SK-N-SH treated with all-trans-retinoic acid at 6 μM for 48 hours (cell line): ENCODE measurements at regions not wholly inside any gene's neighbourhood (a gene's known extent, or its start where the extent isn't known, plus 50 kb on each side); places are given as distances from the start of the nearest gene placed in this dataset.

ENCODE experiments used
- ARNTL ChIP-seq: fragments of 450-650 bp; formaldehyde crosslinking; IDR thresholded peaks from 2 replicates; pipeline ENCODE4 v1.5.0; 2020; ENCODE audit warnings: low read depth, mild to moderate bottlenecking, moderate library complexity, borderline replicate concordance
- RARB ChIP-seq: fragments of 250-450 bp; sonication (Bioruptor Pico); IDR thresholded peaks from 2 replicates; pipeline ENCODE4 v1.8.0; 2021; ENCODE audit warnings: mild to moderate bottlenecking, moderate library complexity
- SNAI2 ChIP-seq: fragments of 250-450 bp; sonication (Bioruptor Pico); IDR thresholded peaks from 2 replicates; pipeline ENCODE4 v1.5.0; 2020; ENCODE audit warnings: mild to moderate bottlenecking, moderate library complexity
- TCF4 ChIP-seq: fragments of 250-450 bp; sonication (Bioruptor Pico); IDR thresholded peaks from 2 replicates; pipeline ENCODE4 v1.8.0; 2021; ENCODE audit warnings: mild to moderate bottlenecking, moderate library complexity, borderline replicate concordance
- TOX ChIP-seq: fragments of 250-450 bp; sonication (Bioruptor Pico); IDR thresholded peaks from 2 replicates; pipeline ENCODE4 v1.8.0; 2021; ENCODE audit warnings: mild to moderate bottlenecking, moderate library complexity, borderline replicate concordance
- ZFP3 ChIP-seq: fragments of 250-450 bp; sonication (Bioruptor Pico); IDR thresholded peaks from 2 replicates; pipeline ENCODE4 v1.5.0; 2020; ENCODE audit warnings: mild to moderate bottlenecking, moderate library complexity
- TF ChIP-seq, protein P1 (sequence below): fragments of 250-450 bp; sonication (Bioruptor Pico); IDR thresholded peaks from 2 replicates; pipeline ENCODE4 v1.5.1; 2021; ENCODE audit warnings: mild to moderate bottlenecking, moderate library complexity
- TF ChIP-seq, protein P2 (sequence below): fragments of 250-450 bp; sonication (Bioruptor Pico); IDR thresholded peaks from 2 replicates; pipeline ENCODE4 v1.5.1; 2020; ENCODE audit warnings: low read depth, mild to moderate bottlenecking, moderate library complexity
- TF ChIP-seq, protein P3 (sequence below): fragments of 250-450 bp; sonication (Bioruptor Pico); IDR thresholded peaks from 2 replicates; pipeline ENCODE4 v1.8.0; 2020; ENCODE audit warnings: mild to moderate bottlenecking, moderate library complexity, borderline replicate concordance

DNA sequence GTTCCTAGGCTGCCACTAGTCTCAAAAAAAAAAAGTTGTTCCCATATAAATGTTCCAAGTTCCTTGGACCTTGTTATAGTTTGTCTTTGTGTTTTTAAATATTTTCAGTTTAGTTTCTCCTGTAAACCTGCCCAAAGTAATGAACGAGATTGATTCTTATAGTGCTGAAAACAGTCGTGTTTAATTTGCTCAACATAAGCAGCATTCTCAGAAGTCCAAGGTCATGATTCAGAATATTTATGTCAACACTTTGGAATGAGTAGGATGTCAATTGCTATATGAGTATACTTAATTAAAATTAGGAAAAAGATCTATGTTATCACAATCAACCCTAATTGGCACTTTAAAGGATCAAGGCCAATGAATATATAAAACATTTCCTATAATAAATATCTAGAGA, 510.9 kb downstream of the PPP4R3C start:
- TF ChIP-seq RARB, result no peak
- no peak for TF ChIP-seq TCF4 (CRISPR knock-in tag)
- no peak for TF ChIP-seq ARNTL (CRISPR knock-in tag)
- no peak for TF ChIP-seq SNAI2 (CRISPR knock-in tag)
- TF ChIP-seq ZFP3, result no peak
- TF ChIP-seq, protein P1, sequence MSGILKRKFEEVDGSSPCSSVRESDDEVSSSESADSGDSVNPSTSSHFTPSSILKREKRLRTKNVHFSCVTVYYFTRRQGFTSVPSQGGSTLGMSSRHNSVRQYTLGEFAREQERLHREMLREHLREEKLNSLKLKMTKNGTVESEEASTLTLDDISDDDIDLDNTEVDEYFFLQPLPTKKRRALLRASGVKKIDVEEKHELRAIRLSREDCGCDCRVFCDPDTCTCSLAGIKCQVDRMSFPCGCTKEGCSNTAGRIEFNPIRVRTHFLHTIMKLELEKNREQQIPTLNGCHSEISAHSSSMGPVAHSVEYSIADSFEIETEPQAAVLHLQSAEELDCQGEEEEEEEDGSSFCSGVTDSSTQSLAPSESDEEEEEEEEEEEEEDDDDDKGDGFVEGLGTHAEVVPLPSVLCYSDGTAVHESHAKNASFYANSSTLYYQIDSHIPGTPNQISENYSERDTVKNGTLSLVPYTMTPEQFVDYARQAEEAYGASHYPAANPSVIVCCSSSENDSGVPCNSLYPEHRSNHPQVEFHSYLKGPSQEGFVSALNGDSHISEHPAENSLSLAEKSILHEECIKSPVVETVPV (CRISPR knock-in tag), result no peak
- TF ChIP-seq, protein P2, sequence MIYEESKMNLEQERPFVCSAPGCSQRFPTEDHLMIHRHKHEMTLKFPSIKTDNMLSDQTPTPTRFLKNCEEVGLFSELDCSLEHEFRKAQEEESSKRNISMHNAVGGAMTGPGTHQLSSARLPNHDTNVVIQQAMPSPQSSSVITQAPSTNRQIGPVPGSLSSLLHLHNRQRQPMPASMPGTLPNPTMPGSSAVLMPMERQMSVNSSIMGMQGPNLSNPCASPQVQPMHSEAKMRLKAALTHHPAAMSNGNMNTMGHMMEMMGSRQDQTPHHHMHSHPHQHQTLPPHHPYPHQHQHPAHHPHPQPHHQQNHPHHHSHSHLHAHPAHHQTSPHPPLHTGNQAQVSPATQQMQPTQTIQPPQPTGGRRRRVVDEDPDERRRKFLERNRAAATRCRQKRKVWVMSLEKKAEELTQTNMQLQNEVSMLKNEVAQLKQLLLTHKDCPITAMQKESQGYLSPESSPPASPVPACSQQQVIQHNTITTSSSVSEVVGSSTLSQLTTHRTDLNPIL, result no peak
- no peak for TF ChIP-seq TOX (CRISPR knock-in tag)
- TF ChIP-seq, protein P3, sequence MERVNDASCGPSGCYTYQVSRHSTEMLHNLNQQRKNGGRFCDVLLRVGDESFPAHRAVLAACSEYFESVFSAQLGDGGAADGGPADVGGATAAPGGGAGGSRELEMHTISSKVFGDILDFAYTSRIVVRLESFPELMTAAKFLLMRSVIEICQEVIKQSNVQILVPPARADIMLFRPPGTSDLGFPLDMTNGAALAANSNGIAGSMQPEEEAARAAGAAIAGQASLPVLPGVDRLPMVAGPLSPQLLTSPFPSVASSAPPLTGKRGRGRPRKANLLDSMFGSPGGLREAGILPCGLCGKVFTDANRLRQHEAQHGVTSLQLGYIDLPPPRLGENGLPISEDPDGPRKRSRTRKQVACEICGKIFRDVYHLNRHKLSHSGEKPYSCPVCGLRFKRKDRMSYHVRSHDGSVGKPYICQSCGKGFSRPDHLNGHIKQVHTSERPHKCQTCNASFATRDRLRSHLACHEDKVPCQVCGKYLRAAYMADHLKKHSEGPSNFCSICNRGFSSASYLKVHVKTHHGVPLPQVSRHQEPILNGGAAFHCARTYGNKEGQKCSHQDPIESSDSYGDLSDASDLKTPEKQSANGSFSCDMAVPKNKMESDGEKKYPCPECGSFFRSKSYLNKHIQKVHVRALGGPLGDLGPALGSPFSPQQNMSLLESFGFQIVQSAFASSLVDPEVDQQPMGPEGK (CRISPR knock-in tag), result no peak
